GM18873 (cell line): ENCODE measurements at regions not wholly inside any gene's neighbourhood (a gene's known extent, or its start where the extent isn't known, plus 50 kb on each side); places are given as distances from the start of the nearest gene placed in this dataset.
"Not testable (repeated sequence)": the region's sequence is repeated elsewhere in the genome, so short reads cannot be mapped to it uniquely, and the experiment has no call there.

ENCODE experiments used
- ATAC-seq: cut with Tn5 transposase; IDR thresholded peaks from one replicate; pipeline ENCODE4 v1.9.1; 2021; ENCODE audit warnings: mild to moderate bottlenecking, moderate library complexity, moderate number of reproducible peaks; ENCODE audit not compliant: unreplicated experiment, low FRiP score

GRCh38 chr18:23311351-23312121, 141.6 kb upstream of the RIOK3 start:
- no peak for ATAC-seq

GRCh38 chr18:23313379-23313778, 139.7 kb upstream of the RIOK3 start:
- ATAC-seq: no peak

GRCh38 chr18:23314672-23315071, 138.4 kb upstream of the RIOK3 start:
- ATAC-seq: no peak

GRCh38 chr18:23316316-23316715, 136.8 kb upstream of the RIOK3 start:
- ATAC-seq: no peak

GRCh38 chr18:23316988-23317387, 136.1 kb upstream of the RIOK3 start:
- no peak for ATAC-seq

GRCh38 chr18:23317975-23318675, 135.0 kb upstream of the RIOK3 start:
- no peak for ATAC-seq

- ATAC-seq: no peak
These were observed 132.3 kb upstream of the RIOK3 start for GRCh38 chr18:23320709-23321236.

GRCh38 chr18:23321996-23322395, 131.1 kb upstream of the RIOK3 start:
- no peak for ATAC-seq

GRCh38 chr18:23324056-23324811, 128.9 kb upstream of the RIOK3 start:
- ATAC-seq: no peak

- no peak for ATAC-seq
These were observed 128.2 kb upstream of the RIOK3 start for GRCh38 chr18:23324861-23325260.

GRCh38 chr18:23329671-23330070, 123.4 kb upstream of the RIOK3 start:
- not testable (repeated sequence) for ATAC-seq

GRCh38 chr18:23330423-23330822, 122.7 kb upstream of the RIOK3 start:
- ATAC-seq: peak; percentile 83

- no peak for ATAC-seq
These were observed 121.8 kb upstream of the RIOK3 start for GRCh38 chr18:23331091-23331920.

- no peak for ATAC-seq
These were observed 120.7 kb upstream of the RIOK3 start for GRCh38 chr18:23332356-23332755.

GRCh38 chr18:23333827-23334226, 119.3 kb upstream of the RIOK3 start:
- no peak for ATAC-seq

- no peak for ATAC-seq
These were observed 118.5 kb upstream of the RIOK3 start for GRCh38 chr18:23334569-23334968.

GRCh38 chr18:23336101-23336500, 117.0 kb upstream of the RIOK3 start:
- no peak for ATAC-seq

GRCh38 chr18:23337599-23338444, 115.3 kb upstream of the RIOK3 start:
- no peak for ATAC-seq

GRCh38 chr18:23340661-23341060, 112.4 kb upstream of the RIOK3 start:
- no peak for ATAC-seq
